Panc1 (cell line): ENCODE measurements at regions not wholly inside any gene's neighbourhood (a gene's known extent, or its start where the extent isn't known, plus 50 kb on each side); places are given as distances from the start of the nearest gene placed in this dataset.

ENCODE experiments used
- TCF7L2 ChIP-seq: IDR thresholded peaks from 2 replicates; pipeline ENCODE4 v1.6.1; 2011; ENCODE audit warnings: mild to moderate bottlenecking, low read depth, low read length, inconsistent platforms
- TF ChIP-seq, protein P1 (sequence below): fragments of 450-650 bp; IDR thresholded peaks from 2 replicates; pipeline ENCODE4 v1.5.1; 2017; ENCODE audit warnings: mild to moderate bottlenecking

DNA sequence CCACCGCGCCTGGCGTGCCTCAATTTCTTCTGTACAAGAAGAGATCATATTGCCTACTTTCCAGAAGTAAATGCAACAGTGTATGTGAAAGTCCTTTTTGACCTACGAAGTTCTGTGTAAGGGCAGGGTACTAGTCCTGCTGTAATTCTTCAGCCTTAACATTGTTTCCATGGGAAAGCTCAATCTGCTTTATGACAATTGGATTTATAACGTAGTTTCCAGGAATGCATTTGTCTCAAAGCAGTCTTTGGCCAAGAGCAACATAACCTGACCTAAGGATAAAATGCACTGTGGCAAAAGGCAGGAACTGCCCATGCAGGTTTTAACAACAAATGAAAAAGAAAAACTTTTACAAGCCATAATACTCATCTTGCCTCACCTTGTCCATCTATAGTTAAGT is 108.1 kb upstream of the PODXL start:
- TF ChIP-seq, protein P1, sequence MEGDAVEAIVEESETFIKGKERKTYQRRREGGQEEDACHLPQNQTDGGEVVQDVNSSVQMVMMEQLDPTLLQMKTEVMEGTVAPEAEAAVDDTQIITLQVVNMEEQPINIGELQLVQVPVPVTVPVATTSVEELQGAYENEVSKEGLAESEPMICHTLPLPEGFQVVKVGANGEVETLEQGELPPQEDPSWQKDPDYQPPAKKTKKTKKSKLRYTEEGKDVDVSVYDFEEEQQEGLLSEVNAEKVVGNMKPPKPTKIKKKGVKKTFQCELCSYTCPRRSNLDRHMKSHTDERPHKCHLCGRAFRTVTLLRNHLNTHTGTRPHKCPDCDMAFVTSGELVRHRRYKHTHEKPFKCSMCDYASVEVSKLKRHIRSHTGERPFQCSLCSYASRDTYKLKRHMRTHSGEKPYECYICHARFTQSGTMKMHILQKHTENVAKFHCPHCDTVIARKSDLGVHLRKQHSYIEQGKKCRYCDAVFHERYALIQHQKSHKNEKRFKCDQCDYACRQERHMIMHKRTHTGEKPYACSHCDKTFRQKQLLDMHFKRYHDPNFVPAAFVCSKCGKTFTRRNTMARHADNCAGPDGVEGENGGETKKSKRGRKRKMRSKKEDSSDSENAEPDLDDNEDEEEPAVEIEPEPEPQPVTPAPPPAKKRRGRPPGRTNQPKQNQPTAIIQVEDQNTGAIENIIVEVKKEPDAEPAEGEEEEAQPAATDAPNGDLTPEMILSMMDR, result no peak
- no peak for TF ChIP-seq TCF7L2
